ENCODE measurements at regions not wholly inside any gene's neighbourhood (a gene's known extent, or its start where the extent isn't known, plus 50 kb on each side); places are given as distances from the start of the nearest gene placed in this dataset.

GRCh38 chr5:152118676-152119470 is 194.2 kb upstream of the GLRA1 start:
- WGBS, 2 donors: 51 to 61% methylated on average over 5 of the region's 5 CpGs
- TF ChIP-seq POLR2A (IDR thresholded peaks at IDR 0.05) (no peak), CTCF (IDR thresholded peaks at IDR 0.05) (no peak)
- no peak overlapping the region for H3K4me3 ChIP-seq (ENCODE audit: low read depth, poor library complexity, severe bottlenecking)

GRCh38 chr5:152116934-152117333 is 192.3 kb upstream of the GLRA1 start:
- WGBS, 2 donors: 57 to 59% methylated on average over 3 of the region's 3 CpGs
- DNase-seq (ENCODE audit: low spot score in 2 of 2): no peak
- intact Hi-C loops (cut with DNase I; ENCODE audit: low total_unique reads): no loop called here
- H3K4me3 ChIP-seq (ENCODE audit: low read depth, poor library complexity, severe bottlenecking): no peak overlapping the region
- no peak for TF ChIP-seq CTCF (IDR thresholded peaks at IDR 0.05)
- TF ChIP-seq POLR2A (IDR thresholded peaks at IDR 0.05): no peak

More at GRCh38 chr5:152118676-152119470, 194.2 kb upstream of the GLRA1 start:
- intact Hi-C loops (cut with DNase I; ENCODE audit: low total_unique reads): no loop called here
- no peak for DNase-seq (ENCODE audit: low spot score in 2 of 2)

- intact Hi-C loops (cut with DNase I; ENCODE audit: low total_unique reads): no loop called here
- no peak overlapping the region for H3K4me3 ChIP-seq (ENCODE audit: low read depth, poor library complexity, severe bottlenecking)
- no peak for TF ChIP-seq POLR2A (IDR thresholded peaks at IDR 0.05)
- TF ChIP-seq CTCF (IDR thresholded peaks at IDR 0.05): no peak
- WGBS, 2 donors: 36 to 40% methylated on average over 2 of the region's 2 CpGs
- no peak for DNase-seq (ENCODE audit: low spot score in 2 of 2)
These were observed 188.8 kb upstream of the GLRA1 start for GRCh38 chr5:152113401-152113800.

- TF ChIP-seq CTCF (IDR thresholded peaks at IDR 0.05) (no peak), POLR2A (IDR thresholded peaks at IDR 0.05) (no peak)
- WGBS, 2 donors: 29 to 31% methylated on average over 3 of the region's 3 CpGs
- no peak for DNase-seq (ENCODE audit: low spot score in 2 of 2)
- H3K4me3 ChIP-seq (ENCODE audit: low read depth, poor library complexity, severe bottlenecking): no peak overlapping the region
- intact Hi-C loops (cut with DNase I; ENCODE audit: low total_unique reads): no loop called here
These were observed 182.6 kb upstream of the GLRA1 start for GRCh38 chr5:152107220-152107619.

- DNase-seq (ENCODE audit: low spot score in 2 of 2): no peak
- no peak overlapping the region for H3K4me3 ChIP-seq (ENCODE audit: low read depth, poor library complexity, severe bottlenecking)
- no peak for TF ChIP-seq POLR2A (IDR thresholded peaks at IDR 0.05)
- no peak for TF ChIP-seq CTCF (IDR thresholded peaks at IDR 0.05)
- intact Hi-C loops (cut with DNase I; ENCODE audit: low total_unique reads): no loop called here
- 71 to 88% methylated on average over 2 of the region's 2 CpGs for WGBS, 2 donors
These were observed 181.9 kb upstream of the GLRA1 start for GRCh38 chr5:152106571-152106970.

- TF ChIP-seq CTCF (IDR thresholded peaks at IDR 0.05): no peak
- no peak for TF ChIP-seq POLR2A (IDR thresholded peaks at IDR 0.05)
- DNase-seq (ENCODE audit: low spot score in 2 of 2): no peak
- no peak overlapping the region for H3K4me3 ChIP-seq (ENCODE audit: low read depth, poor library complexity, severe bottlenecking)
- WGBS, 2 donors: 72 to 93% methylated on average over 2 of the region's 2 CpGs
- intact Hi-C loops (cut with DNase I; ENCODE audit: low total_unique reads): no loop called here
These were observed 180.4 kb upstream of the GLRA1 start for GRCh38 chr5:152105085-152105484.
